HCEC 1CT (cell line): ENCODE measurements at regions not wholly inside any gene's neighbourhood (a gene's known extent, or its start where the extent isn't known, plus 50 kb on each side); places are given as distances from the start of the nearest gene placed in this dataset.
"Not testable (repeated sequence)": the region's sequence is repeated elsewhere in the genome, so short reads cannot be mapped to it uniquely, and the experiment has no call there.

Source experiments
- DNase-seq: peaks from one replicate; pipeline ENCODE4 v3.0.0-alpha.2; 2017

GRCh38 chr7:145784809-145785780, 331.5 kb upstream of the CNTNAP2 start:
- DNase-seq: no peak

GRCh38 chr7:145781388-145781787, 335.2 kb upstream of the CNTNAP2 start:
- DNase-seq: not testable (repeated sequence)

GRCh38 chr7:145779140-145779539, 337.5 kb upstream of the CNTNAP2 start:
- DNase-seq: no peak

- no peak for DNase-seq
These were observed 341.8 kb upstream of the CNTNAP2 start for GRCh38 chr7:145774777-145775176.

- no peak for DNase-seq
These were observed 363.6 kb upstream of the CNTNAP2 start for GRCh38 chr7:145753004-145753403.

- no peak for DNase-seq
These were observed 379.0 kb upstream of the CNTNAP2 start for GRCh38 chr7:145737617-145738016.

- DNase-seq: no peak
These were observed 381.5 kb upstream of the CNTNAP2 start for GRCh38 chr7:145735061-145735460.

GRCh38 chr7:145732521-145732920, 384.1 kb upstream of the CNTNAP2 start:
- peak; percentile 13 for DNase-seq

- peak; percentile 63 for DNase-seq
These were observed 386.9 kb upstream of the CNTNAP2 start for GRCh38 chr7:145729691-145730090.

GRCh38 chr7:145718129-145718528, 398.5 kb upstream of the CNTNAP2 start:
- DNase-seq: no peak

GRCh38 chr7:145700488-145700887, 416.1 kb upstream of the CNTNAP2 start:
- peak; percentile 5 for DNase-seq

GRCh38 chr7:145698526-145699262, 417.9 kb upstream of the CNTNAP2 start:
- peak; percentile 88 for DNase-seq

GRCh38 chr7:145697412-145698107, 419.0 kb upstream of the CNTNAP2 start:
- not testable (repeated sequence) for DNase-seq

- peak; percentile 46 for DNase-seq
These were observed 420.5 kb upstream of the CNTNAP2 start for GRCh38 chr7:145696071-145696470.

- DNase-seq: peak; percentile 74
These were observed 424.2 kb upstream of the CNTNAP2 start for GRCh38 chr7:145692237-145692950.

GRCh38 chr7:145691377-145691914, 425.2 kb upstream of the CNTNAP2 start:
- no peak for DNase-seq

- DNase-seq: no peak
These were observed 435.0 kb upstream of the CNTNAP2 start for GRCh38 chr7:145681646-145682045.

- DNase-seq: no peak
These were observed 435.4 kb upstream of the CNTNAP2 start for GRCh38 chr7:145681159-145681558.

- peak; percentile 47 for DNase-seq
These were observed 450.9 kb upstream of the CNTNAP2 start for GRCh38 chr7:145665499-145666258.

GRCh38 chr7:145655666-145656065, 460.9 kb upstream of the CNTNAP2 start:
- no peak for DNase-seq

GRCh38 chr7:145645135-145645515, 471.5 kb upstream of the CNTNAP2 start:
- no peak for DNase-seq
